H9 (cell line): ENCODE measurements at regions not wholly inside any gene's neighbourhood (a gene's known extent, or its start where the extent isn't known, plus 50 kb on each side); places are given as distances from the start of the nearest gene placed in this dataset.

Experiments used
- DNase-seq: peaks from one replicate; pipeline ENCODE4 v3.0.0-alpha.2; 2017
- H2AFZ ChIP-seq: one replicate; pipeline ENCODE4 v1.6.1; 2013; ENCODE audit warnings: mild to moderate bottlenecking, low read length, control low read depth, moderate library complexity
- H2AK5ac ChIP-seq: 2 replicates; pipeline ENCODE4 v1.6.1; 2013; ENCODE audit warnings: low read length, control low read depth, mixed read lengths; ENCODE audit not compliant: insufficient read length
- H2BK120ac ChIP-seq: one replicate; pipeline ENCODE4 v1.6.1; 2013; ENCODE audit warnings: low read depth, mild to moderate bottlenecking, low read length, control low read depth, inconsistent platforms; ENCODE audit not compliant: poor library complexity, severe bottlenecking
- H2BK12ac ChIP-seq: 2 replicates; pipeline ENCODE4 v1.6.1; 2013; ENCODE audit warnings: low read length, control low read depth, mixed read lengths, low read depth; ENCODE audit not compliant: insufficient read length
- H2BK15ac ChIP-seq: 2 replicates; pipeline ENCODE4 v1.6.1; 2013; ENCODE audit warnings: low read depth, low read length, control low read depth
- H2BK20ac ChIP-seq: one replicate; pipeline ENCODE4 v1.6.1; 2013; ENCODE audit warnings: low read depth, mild to moderate bottlenecking, low read length, control low read depth, inconsistent platforms; ENCODE audit not compliant: poor library complexity, severe bottlenecking
- H2BK5ac ChIP-seq: 2 replicates; pipeline ENCODE4 v1.6.1; 2013; ENCODE audit warnings: low read length, control low read depth, mixed read lengths; ENCODE audit not compliant: insufficient read length
- H3K14ac ChIP-seq: 2 replicates; pipeline ENCODE4 v1.6.1; 2013; ENCODE audit warnings: low read length, control low read depth; ENCODE audit not compliant: insufficient read depth
- H3K18ac ChIP-seq: 2 replicates; pipeline ENCODE4 v1.6.1; 2013; ENCODE audit warnings: low read depth, mild to moderate bottlenecking, mixed read lengths, low read length, control low read depth; ENCODE audit not compliant: insufficient read length
- H3K23ac ChIP-seq: 2 replicates; pipeline ENCODE4 v1.6.1; 2013; ENCODE audit warnings: low read length, control low read depth, mixed read lengths, low read depth; ENCODE audit not compliant: insufficient read length
- H3K23me2 ChIP-seq: 2 replicates; pipeline ENCODE4 v1.6.1; 2013; ENCODE audit warnings: low read depth, mild to moderate bottlenecking, mixed read lengths, low read length, control low read depth; ENCODE audit not compliant: insufficient read length, poor library complexity, severe bottlenecking
- H3K27ac ChIP-seq: 2 replicates; pipeline ENCODE4 v1.5.1; 2013; ENCODE audit warnings: low read length, control low read depth, mixed read lengths, low read depth; ENCODE audit not compliant: insufficient read length
- H3K27me3 ChIP-seq: 2 replicates; pipeline ENCODE4 v1.6.1; 2013; ENCODE audit warnings: low read length, control low read depth, inconsistent platforms; ENCODE audit not compliant: insufficient read depth
- H3K4ac ChIP-seq: 2 replicates; pipeline ENCODE4 v1.6.1; 2013; ENCODE audit warnings: low read depth, mild to moderate bottlenecking, control low read depth, inconsistent platforms, low read length, moderate library complexity
- H3K4me1 ChIP-seq: 2 replicates; pipeline ENCODE4 v1.6.1; 2013; ENCODE audit warnings: low read length, control low read depth, inconsistent platforms; ENCODE audit not compliant: insufficient read depth
- H3K4me2 ChIP-seq: 2 replicates; pipeline ENCODE4 v1.6.1; 2013; ENCODE audit warnings: low read length, control low read depth, mixed read lengths; ENCODE audit not compliant: insufficient read length, insufficient read depth
- H3K56ac ChIP-seq: 2 replicates; pipeline ENCODE4 v1.6.1; 2013; ENCODE audit warnings: low read depth, mild to moderate bottlenecking, mixed read lengths, low read length, control low read depth; ENCODE audit not compliant: insufficient read length
- H3K79me1 ChIP-seq: 2 replicates; pipeline ENCODE4 v1.6.1; 2013; ENCODE audit warnings: low read depth, mild to moderate bottlenecking, moderate library complexity, low read length, control low read depth, inconsistent platforms; ENCODE audit not compliant: insufficient read depth, poor library complexity, severe bottlenecking
- H3K79me2 ChIP-seq: 2 replicates; pipeline ENCODE4 v1.6.1; 2013; ENCODE audit warnings: low read length, control low read depth, inconsistent platforms; ENCODE audit not compliant: insufficient read depth
- H3K9ac ChIP-seq: 2 replicates; pipeline ENCODE4 v1.6.1; 2013; ENCODE audit warnings: low read length, control low read depth, mixed read lengths; ENCODE audit not compliant: insufficient read length; ENCODE audit errors: extremely low read depth
- H3K9me3 ChIP-seq: one replicate; pipeline ENCODE4 v1.6.1; 2013; ENCODE audit warnings: low read depth, low read length, inconsistent platforms; ENCODE audit not compliant: control insufficient read depth
- H3T11ph ChIP-seq: one replicate; pipeline ENCODE4 v1.6.1; 2013; ENCODE audit warnings: mild to moderate bottlenecking, low read length, control low read depth, inconsistent platforms
- H4K20me1 ChIP-seq: one replicate; pipeline ENCODE4 v1.6.1; 2013; ENCODE audit not compliant: control insufficient read depth, insufficient read length, insufficient read depth
- H4K5ac ChIP-seq: 2 replicates; pipeline ENCODE4 v1.6.1; 2013; ENCODE audit warnings: low read depth, mild to moderate bottlenecking, mixed read lengths, low read length, control low read depth; ENCODE audit not compliant: insufficient read length
- H4K8ac ChIP-seq: replicated peaks from 2 replicates; pipeline ENCODE4 v1.6.1; 2013; ENCODE audit warnings: low read length, control low read depth, mixed read lengths, low read depth; ENCODE audit not compliant: insufficient read length
- H4K91ac ChIP-seq: 2 replicates; pipeline ENCODE4 v1.6.1; 2013; ENCODE audit warnings: low read depth, mild to moderate bottlenecking, moderate library complexity, mixed read lengths, low read length, control low read depth; ENCODE audit not compliant: insufficient read length
- H3K27ac Mint-ChIP-seq, 3 experiments: 2 replicates in 2 of 3; 3 replicates in 1 of 3; pipeline ENCODE4 v1.8.0; 2020 to 2021; ENCODE audit warnings: mixed read lengths in 3 of 3, mild to moderate bottlenecking in 1 of 3, moderate library complexity in 1 of 3
- H3K27me3 Mint-ChIP-seq: 2 replicates; pipeline ENCODE4 v1.8.0; 2021; ENCODE audit warnings: low read depth, mild to moderate bottlenecking, moderate library complexity, mixed read lengths
- H3K36me3 Mint-ChIP-seq, 3 experiments: 2 replicates in 2 of 3; 3 replicates in 1 of 3; pipeline ENCODE4 v1.8.0; 2020 to 2021; ENCODE audit warnings: low read depth in 3 of 3, mixed read lengths in 3 of 3; ENCODE audit not compliant: insufficient read depth in 1 of 3
- H3K4me1 Mint-ChIP-seq, 2 experiments: 2 replicates each; pipeline ENCODE4 v1.8.0; 2020; ENCODE audit warnings: mixed read lengths in 2 of 2
- H3K4me3 Mint-ChIP-seq, 2 experiments: 2 replicates in 1 of 2; 3 replicates in 1 of 2; pipeline ENCODE4 v1.8.0; 2020 to 2021; ENCODE audit warnings: mild to moderate bottlenecking in 2 of 2, mixed read lengths in 2 of 2, moderate library complexity in 1 of 2
- H3K9me3 Mint-ChIP-seq, 2 experiments: 2 replicates in 1 of 2; 3 replicates in 1 of 2; pipeline ENCODE4 v1.8.0; 2020; ENCODE audit warnings: mild to moderate bottlenecking in 2 of 2, mixed read lengths in 2 of 2, moderate library complexity in 1 of 2
- CTCF ChIP-seq: fragments of 200-600 bp; sonication (generic); conservative IDR thresholded peaks from 3 replicates; pipeline ENCODE4 v1.8.0; 2021; ENCODE audit warnings: antibody characterized with exemption, mild to moderate bottlenecking
- WGBS: extraction: QIAGEN DNeasy Blood & Tissue Kit; methylation state at CpG from one replicate; pipeline ENCODE4 v1.1.7; 2013; ENCODE audit warnings: missing lambda C conversion rate, low lambda C conversion rate, mixed read lengths; ENCODE audit not compliant: insufficient read length; ENCODE audit errors: extremely low coverage; 5-methylcytosine and 5-hydroxymethylcytosine counted together

- no peak overlapping the region for H3T11ph ChIP-seq
- Mint-ChIP-seq H3K27me3 (peaks cover 9% of the 10 kb centered on the region), H3K36me3 (peaks cover 12 to 26% (median 13%) of the 10 kb centered on the region in 3 experiments), H3K27ac (no peak overlapping the region), H3K4me3 (no peak overlapping the region), H3K9me3 (peaks cover 27 to 32% of the 10 kb centered on the region in 2 experiments), H3K4me1 (peaks cover 21 to 31% of the 10 kb centered on the region in 2 experiments)
- H3K4me2 ChIP-seq, result no peak overlapping the region
- no peak overlapping the region for H2BK12ac ChIP-seq
- H3K79me2 ChIP-seq, result no peaks in the 10 kb centered on the region
- no peak overlapping the region for H2AFZ ChIP-seq
- H2BK120ac ChIP-seq, result no peak overlapping the region
- no peaks in the 10 kb centered on the region for H3K4me1 ChIP-seq
- H4K20me1 ChIP-seq, result no peaks in the 10 kb centered on the region
- no peak overlapping the region for H2AK5ac ChIP-seq
- H3K79me1 ChIP-seq, result no peaks in the 10 kb centered on the region
- TF ChIP-seq CTCF, result no peak
- H3K56ac ChIP-seq, result no peak overlapping the region
- no peak for DNase-seq
- no peak overlapping the region for H3K18ac ChIP-seq
- WGBS, result no CpG with 5 or more reads among the region's 5 CpGs
- H2BK15ac ChIP-seq, result no peak overlapping the region
- H2BK20ac ChIP-seq, result no peak overlapping the region
- H3K9ac ChIP-seq, result no peak overlapping the region
- H3K4ac ChIP-seq, result no peak overlapping the region
- no peak overlapping the region for H4K5ac ChIP-seq
- no peaks in the 10 kb centered on the region for H3K27me3 ChIP-seq
- H2BK5ac ChIP-seq, result no peak overlapping the region
- no peak overlapping the region for H4K8ac ChIP-seq
- no peak overlapping the region for H4K91ac ChIP-seq
- H3K14ac ChIP-seq, result no peak overlapping the region
- no peaks in the 10 kb centered on the region for H3K23me2 ChIP-seq
- H3K23ac ChIP-seq, result no peak overlapping the region
- H3K9me3 ChIP-seq, result no peaks in the 10 kb centered on the region
- H3K27ac ChIP-seq, result no peak overlapping the region
These were observed 144.0 kb downstream of the THBS2 start for GRCh38 chr6:169109411-169110220.
